ENCODE measurements at regions not wholly inside any gene's neighbourhood (a gene's known extent, or its start where the extent isn't known, plus 50 kb on each side); places are given as distances from the start of the nearest gene placed in this dataset.

- Histone ChIP-seq H4K20me1 (ENCODE audit: insufficient read depth) (no peaks in the 10 kb centered on the region), H3K27me3 (ENCODE audit: insufficient read depth, low read depth) (no peaks in the 10 kb centered on the region), H3K4me3 (IDR thresholded peaks at IDR 0.05; ENCODE audit: insufficient read depth, low read depth, low read length) (no peak overlapping the region), H3K79me2 (ENCODE audit: insufficient read depth, low read depth) (no peaks in the 10 kb centered on the region), H3K36me3 (ENCODE audit: insufficient read depth) (no peaks in the 10 kb centered on the region), H3K9ac (no peak overlapping the region), H2AFZ (ENCODE audit: low read depth) (no peak overlapping the region), H3K27ac (no peak overlapping the region), H3K4me2 (no peak overlapping the region), H3K4me1 (ENCODE audit: low read depth, poor library complexity, severe bottlenecking) (no peaks in the 10 kb centered on the region)
- TF ChIP-seq CTCF (conservative IDR thresholded peaks at IDR 0.05; ENCODE audit: low read depth, low read length), result no peak
Observed at GRCh38 chr9:108609897-108610253, 245.9 kb downstream of the ACTL7B start.

GRCh38 chr9:108609227-108609896 is 246.4 kb downstream of the ACTL7B start:
- H3K4me1 ChIP-seq (ENCODE audit: low read depth, poor library complexity, severe bottlenecking), result no peaks in the 10 kb centered on the region
- TF ChIP-seq CTCF (conservative IDR thresholded peaks at IDR 0.05; ENCODE audit: low read depth, low read length), result no peak
- no peak overlapping the region for H3K27ac ChIP-seq
- H3K4me2 ChIP-seq, result no peak overlapping the region
- no peaks in the 10 kb centered on the region for H3K27me3 ChIP-seq (ENCODE audit: insufficient read depth, low read depth)
- no peak overlapping the region for H3K9ac ChIP-seq
- no peak overlapping the region for H2AFZ ChIP-seq (ENCODE audit: low read depth)
- H3K4me3 ChIP-seq (IDR thresholded peaks at IDR 0.05; ENCODE audit: insufficient read depth, low read depth, low read length), result no peak overlapping the region
- H4K20me1 ChIP-seq (ENCODE audit: insufficient read depth), result no peaks in the 10 kb centered on the region
- H3K36me3 ChIP-seq (ENCODE audit: insufficient read depth), result no peaks in the 10 kb centered on the region
- no peaks in the 10 kb centered on the region for H3K79me2 ChIP-seq (ENCODE audit: insufficient read depth, low read depth)

- Histone ChIP-seq H3K36me3 (ENCODE audit: insufficient read depth) (no peaks in the 10 kb centered on the region), H3K4me2 (no peak overlapping the region), H3K4me3 (IDR thresholded peaks at IDR 0.05; ENCODE audit: insufficient read depth, low read depth, low read length) (no peak overlapping the region), H3K79me2 (ENCODE audit: insufficient read depth, low read depth) (no peaks in the 10 kb centered on the region), H3K27ac (no peak overlapping the region), H3K9ac (no peak overlapping the region), H3K4me1 (ENCODE audit: low read depth, poor library complexity, severe bottlenecking) (no peaks in the 10 kb centered on the region), H4K20me1 (ENCODE audit: insufficient read depth) (no peaks in the 10 kb centered on the region), H3K27me3 (ENCODE audit: insufficient read depth, low read depth) (no peaks in the 10 kb centered on the region), H2AFZ (ENCODE audit: low read depth) (no peak overlapping the region)
- no peak for TF ChIP-seq CTCF (conservative IDR thresholded peaks at IDR 0.05; ENCODE audit: low read depth, low read length)
Observed at GRCh38 chr9:108607607-108608006, 248.2 kb downstream of the ACTL7B start.

- H4K20me1 ChIP-seq (ENCODE audit: insufficient read depth), result no peaks in the 10 kb centered on the region
- H3K4me3 ChIP-seq (IDR thresholded peaks at IDR 0.05; ENCODE audit: insufficient read depth, low read depth, low read length), result no peak overlapping the region
- no peak overlapping the region for H3K4me2 ChIP-seq
- no peaks in the 10 kb centered on the region for H3K36me3 ChIP-seq (ENCODE audit: insufficient read depth)
- H3K4me1 ChIP-seq (ENCODE audit: low read depth, poor library complexity, severe bottlenecking), result no peaks in the 10 kb centered on the region
- no peak overlapping the region for H3K27ac ChIP-seq
- no peak overlapping the region for H3K9ac ChIP-seq
- no peaks in the 10 kb centered on the region for H3K27me3 ChIP-seq (ENCODE audit: insufficient read depth, low read depth)
- H2AFZ ChIP-seq (ENCODE audit: low read depth), result no peak overlapping the region
- no peak for TF ChIP-seq CTCF (conservative IDR thresholded peaks at IDR 0.05; ENCODE audit: low read depth, low read length)
- H3K79me2 ChIP-seq (ENCODE audit: insufficient read depth, low read depth), result no peaks in the 10 kb centered on the region
Observed at GRCh38 chr9:108606401-108606800, 249.4 kb downstream of the ACTL7B start.

All from KMS-11 (cell line).